GM19372 (cell line): ENCODE measurements at regions not wholly inside any gene's neighbourhood (a gene's known extent, or its start where the extent isn't known, plus 50 kb on each side); places are given as distances from the start of the nearest gene placed in this dataset.

Source experiments
- ATAC-seq: cut with Tn5 transposase; IDR thresholded peaks from one replicate; pipeline ENCODE4 v1.9.1; 2021; ENCODE audit warnings: mild to moderate bottlenecking, low read depth, moderate library complexity; ENCODE audit not compliant: unreplicated experiment

DNA sequence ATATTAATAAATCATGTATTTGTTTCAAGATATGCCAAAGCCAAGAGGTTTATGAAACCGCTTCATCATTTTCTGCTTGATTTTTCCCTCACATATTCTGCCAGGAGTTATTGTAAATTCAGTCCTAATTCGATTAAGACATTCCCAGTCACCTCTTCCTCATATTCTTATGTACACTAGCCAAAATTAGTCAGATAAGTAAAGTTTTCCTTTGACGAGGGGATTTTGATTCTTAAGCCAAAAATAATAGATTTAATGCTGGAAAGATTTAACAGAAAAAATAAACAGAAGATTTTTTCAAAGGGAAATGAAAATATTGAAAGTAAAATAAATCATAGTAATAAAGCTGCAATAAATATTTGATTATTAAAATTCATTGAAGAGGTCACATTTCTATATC lies 51.0 kb upstream of the VEGFC start:
- no peak for ATAC-seq

DNA sequence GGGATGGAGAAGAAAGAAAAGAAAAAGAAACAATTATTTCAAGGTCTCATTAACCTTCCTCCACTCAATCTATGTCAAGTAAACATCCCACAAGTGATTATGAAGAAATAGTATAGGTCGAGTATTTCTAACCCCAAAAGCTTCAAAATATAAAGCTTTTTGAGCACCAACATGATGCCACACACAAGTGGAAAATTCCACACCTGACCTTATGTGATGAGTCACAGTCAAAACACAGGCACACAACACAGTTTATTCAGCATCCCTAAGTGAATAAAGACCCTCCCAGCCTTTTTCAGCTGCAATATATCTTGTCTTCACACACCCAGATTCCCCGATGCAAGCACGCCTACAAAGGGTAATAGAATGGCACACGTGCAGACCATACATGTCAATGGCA lies 51.7 kb upstream of the VEGFC start:
- ATAC-seq = no peak

DNA sequence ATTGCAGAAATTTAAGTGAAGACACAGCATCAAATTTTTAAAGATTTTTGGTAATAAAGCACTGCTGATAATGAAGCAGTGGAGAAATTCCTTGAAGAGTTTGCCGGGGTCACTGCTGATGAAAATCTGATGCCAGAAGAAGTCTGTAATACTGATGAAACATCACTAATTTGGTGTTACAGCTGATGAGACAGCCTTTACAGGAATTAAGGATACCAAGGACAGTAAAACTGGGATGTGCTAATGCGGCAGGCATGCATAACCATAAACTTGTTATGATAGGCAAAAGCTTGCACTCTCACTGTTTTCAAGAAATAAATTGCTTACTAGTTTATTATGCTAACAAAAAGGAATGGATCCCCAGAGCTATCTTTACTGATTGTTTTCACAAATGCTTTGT lies 52.9 kb upstream of the VEGFC start:
- no peak for ATAC-seq

- no peak for ATAC-seq
These were observed 56.4 kb upstream of the VEGFC start for GRCh38 chr4:176849076-176849475.

DNA sequence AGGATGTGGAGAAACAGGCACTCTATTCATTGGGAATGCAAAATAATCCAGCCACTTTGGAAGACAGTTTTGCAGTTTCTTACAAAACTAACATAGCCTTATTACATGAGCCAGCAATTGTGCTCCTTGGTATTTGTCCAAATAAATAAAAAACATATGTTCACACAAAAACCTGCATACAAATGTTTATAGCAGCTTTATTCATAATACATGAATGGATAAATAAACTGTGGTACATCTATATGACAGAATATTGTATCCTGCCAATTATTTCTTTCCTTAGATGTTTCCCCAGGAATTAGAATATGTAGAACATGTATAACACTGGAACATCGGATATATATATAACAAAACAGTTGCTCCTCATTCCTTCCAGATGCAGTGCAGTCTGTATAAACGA lies 57.7 kb upstream of the VEGFC start:
- ATAC-seq = no peak

DNA sequence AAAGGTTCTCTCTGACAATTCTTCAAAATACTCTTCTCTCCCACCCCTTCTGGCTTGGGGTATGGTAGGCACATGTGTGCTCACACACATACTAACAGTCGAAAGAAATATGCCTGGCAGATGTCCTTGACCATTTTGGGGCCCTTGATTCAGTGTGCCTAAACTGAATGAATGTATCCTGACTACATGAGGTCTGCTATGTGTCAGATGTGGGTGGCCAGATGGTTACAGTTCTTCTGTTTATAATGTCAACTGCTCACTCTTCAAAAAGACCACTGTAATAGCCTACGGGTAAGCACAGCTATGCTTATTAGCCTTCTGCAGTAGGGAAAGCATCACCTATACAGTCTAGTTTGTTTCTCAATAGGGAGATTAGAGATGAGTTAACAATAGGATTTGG lies 63.7 kb upstream of the VEGFC start:
- ATAC-seq = no peak

DNA sequence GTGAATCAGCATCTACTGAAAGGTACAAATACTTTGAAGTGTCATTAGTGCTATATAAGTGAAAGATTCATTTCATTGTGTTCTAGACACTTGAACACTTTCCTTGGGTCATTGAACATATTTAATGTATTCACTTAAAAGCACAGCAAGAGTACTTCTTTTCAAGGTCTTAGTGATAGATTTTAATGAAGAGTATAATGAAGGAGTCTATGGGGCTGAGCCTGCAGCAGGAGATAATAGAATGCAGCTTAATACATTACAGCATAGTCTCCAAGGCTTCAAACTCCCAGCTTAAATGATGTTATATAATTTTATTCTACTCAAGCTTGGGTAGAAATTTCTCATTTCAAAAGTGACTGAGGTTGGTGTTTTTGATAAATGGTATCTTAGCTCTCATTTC lies 66.1 kb upstream of the VEGFC start:
- no peak for ATAC-seq

GRCh38 chr4:176864238-176864637 lies 71.5 kb upstream of the VEGFC start:
- no peak for ATAC-seq

DNA sequence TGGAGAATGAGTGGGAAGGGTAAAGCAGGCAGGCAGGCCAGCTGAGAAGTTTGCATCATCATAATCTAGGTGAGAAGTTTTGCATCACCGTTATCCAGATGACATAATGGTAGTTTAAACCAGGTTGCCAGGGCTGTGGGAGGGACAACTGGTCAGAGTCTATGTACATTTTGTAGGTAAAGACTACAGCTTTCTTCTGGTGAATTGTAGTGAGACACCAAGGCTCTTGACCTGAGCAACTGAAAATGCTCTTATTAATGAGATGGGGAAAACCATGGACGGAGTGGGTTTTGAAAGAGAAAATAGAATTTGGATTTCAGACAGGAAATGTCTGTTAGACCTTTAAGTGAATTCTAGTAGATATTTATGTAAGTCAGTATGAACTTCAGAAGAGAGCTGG lies 76.0 kb upstream of the VEGFC start:
- no peak for ATAC-seq

DNA sequence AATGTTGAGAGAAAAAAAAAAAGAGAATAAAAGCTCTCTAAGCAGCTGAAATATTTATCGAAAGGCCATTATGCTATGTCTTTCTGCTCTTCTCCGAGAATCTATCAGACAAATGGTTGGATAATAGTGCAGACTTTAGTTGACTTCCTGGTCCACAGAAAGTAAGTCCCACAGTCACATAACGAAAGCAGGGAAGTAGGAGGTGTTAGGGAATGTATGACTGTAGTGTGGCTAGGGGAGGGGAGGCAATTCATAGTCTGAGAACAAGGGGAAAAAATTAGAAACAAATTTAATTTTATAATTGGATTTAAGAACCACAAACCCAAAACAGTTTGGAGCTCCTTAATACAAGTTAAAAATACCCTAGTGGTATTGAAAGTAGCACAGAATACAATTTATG lies 79.7 kb upstream of the VEGFC start:
- no peak for ATAC-seq

GRCh38 chr4:176874721-176875445 lies 82.2 kb upstream of the VEGFC start:
- no peak for ATAC-seq

DNA sequence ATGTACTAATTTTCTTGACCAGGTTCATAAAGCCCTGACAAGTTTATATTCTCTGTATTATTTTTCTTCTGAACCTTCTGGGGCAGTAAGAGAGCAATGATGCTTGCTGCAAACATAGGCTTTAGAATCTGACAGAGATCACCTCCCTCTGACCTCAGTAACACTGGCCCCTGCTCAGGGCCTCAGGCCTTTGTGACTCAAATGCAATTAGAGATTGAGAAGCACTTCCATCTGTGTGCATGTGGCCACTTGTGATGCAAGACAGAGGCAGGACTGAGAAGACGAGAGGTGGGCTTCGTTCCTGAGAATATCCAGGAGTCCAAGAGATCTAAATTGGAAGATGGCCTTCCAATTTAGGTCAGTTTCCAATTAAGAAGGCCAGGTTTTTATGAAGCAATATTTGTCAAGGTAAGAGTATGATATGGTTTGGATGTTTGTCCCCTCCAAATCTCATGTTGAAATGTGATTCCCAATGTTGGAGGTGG lies 82.8 kb upstream of the VEGFC start:
- no peak for ATAC-seq

DNA sequence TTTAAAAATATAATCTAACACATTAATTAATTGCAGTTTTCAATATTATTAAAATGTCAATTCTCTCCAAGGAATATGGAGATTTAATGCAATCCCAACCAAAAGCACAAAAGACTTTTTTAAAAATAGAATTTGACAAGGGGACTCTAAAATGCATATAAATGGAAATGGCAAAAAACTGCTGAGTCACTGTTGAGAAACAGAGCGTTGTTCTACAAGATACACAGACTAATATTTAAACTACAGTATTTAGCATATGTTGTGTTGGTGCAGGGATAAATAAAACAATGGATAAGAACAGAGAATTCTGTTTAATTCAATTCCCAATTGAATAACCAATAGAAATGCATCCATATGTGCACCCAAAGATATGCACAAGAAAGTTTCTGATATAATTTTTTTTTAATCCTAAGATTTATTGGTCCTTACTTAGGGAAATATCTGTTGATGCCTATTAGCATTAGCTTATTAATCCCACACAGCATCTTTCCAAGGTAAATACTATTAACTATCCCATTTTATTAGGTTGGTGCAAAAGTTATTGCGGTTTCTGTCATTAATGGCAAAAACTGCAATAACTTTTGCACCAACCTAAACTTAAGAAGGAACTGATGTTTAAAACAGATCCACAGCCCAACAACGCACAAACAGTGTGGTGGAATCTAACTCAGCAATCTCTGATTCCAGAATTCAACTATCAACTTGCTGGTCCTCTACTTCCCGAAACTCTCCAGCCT lies 86.8 kb upstream of the VEGFC start:
- no peak for ATAC-seq

GRCh38 chr4:176882206-176882605 lies 89.5 kb upstream of the VEGFC start:
- ATAC-seq = no peak

- no peak for ATAC-seq
These were observed 90.4 kb upstream of the VEGFC start for GRCh38 chr4:176883108-176883550.

DNA sequence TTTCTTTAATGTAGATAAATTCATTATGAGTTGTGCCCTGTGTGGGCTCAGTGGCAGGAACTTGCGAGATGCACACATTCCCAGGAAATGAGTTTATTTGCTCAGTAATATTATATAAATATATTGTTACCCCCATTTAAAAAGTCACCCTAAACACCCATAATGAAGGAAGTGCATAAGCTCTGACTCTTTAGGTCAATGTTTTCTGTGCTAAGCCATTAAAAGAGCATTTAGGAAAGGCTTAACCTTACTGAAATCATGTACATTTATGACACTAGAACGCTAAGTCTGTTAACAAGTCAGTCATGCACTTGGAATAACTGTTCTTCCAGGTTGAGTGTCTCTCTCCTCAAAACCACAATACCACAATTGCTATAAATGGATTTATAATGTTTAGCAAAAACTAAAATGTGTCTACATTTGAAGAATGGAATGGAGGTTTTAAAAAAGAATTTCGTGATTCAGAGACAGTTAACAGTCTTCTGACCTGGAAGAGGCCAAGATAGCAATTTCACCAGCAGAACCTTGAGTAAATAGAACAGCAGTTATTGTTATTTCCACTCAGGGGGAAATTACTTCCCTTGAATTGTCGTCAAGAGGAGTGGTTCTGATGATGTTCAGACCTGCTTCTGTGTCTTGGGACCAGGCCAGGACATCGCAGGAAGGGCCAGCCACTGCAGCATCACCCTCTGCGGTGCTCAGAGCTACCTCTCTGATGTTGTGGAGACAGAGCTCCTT lies 91.1 kb upstream of the VEGFC start:
- ATAC-seq = no peak

DNA sequence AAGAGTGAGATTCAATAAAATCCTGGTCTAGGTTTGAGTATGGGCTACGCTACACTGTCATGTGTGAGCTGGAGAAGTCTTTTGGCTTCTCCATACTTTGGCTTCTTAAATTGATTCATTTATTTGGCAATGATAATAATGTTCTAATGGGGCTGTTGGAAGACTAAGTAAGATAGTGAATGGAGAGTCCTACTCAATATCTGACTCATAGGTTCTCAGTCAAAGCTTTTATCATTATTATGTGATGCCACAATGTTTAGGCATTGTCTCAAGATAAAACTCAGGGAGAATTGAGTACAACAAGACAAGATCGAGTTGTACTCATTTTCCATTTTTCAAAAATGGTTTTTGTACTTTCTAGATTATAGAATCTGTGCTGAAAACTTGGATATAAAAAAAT lies 92.5 kb upstream of the VEGFC start:
- ATAC-seq = no peak

DNA sequence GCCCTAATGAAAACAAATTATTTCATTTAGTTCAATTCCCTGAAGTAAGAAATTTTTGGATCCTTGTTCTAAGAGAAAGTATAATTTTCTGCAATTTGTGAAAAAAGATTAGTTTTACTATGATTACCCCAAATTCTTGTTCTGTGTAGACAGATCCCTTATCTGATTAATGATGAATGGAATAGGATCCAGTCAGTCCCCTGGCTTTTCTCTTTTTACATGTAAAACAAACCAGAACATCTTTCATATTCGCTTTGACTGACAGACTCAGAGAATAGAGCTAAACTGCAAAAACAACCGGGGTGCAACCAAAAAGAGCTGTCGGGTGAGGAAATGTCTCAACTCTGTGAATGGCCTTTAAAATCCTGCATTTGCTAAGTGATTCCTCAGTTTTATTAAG lies 93.4 kb upstream of the VEGFC start:
- no peak for ATAC-seq

DNA sequence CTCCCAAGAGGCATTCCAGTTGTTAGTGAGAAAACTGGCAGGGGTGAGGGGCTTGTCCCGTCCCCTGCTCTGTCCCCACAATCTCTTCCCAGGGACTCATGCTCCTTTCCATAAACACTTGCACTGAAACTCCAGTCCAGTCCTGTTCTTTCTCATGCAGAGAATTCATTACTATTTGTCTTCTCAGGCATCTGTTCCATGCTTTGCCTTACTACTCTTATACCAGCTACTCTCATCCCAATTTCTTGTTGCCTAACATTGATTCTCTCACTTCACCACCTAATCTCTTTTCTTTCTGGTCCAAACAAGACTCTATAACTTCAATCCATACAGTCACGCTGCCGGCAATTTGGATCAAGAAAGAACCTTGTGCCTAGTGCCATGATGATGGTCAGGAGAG lies 97.1 kb upstream of the VEGFC start:
- ATAC-seq = no peak

DNA sequence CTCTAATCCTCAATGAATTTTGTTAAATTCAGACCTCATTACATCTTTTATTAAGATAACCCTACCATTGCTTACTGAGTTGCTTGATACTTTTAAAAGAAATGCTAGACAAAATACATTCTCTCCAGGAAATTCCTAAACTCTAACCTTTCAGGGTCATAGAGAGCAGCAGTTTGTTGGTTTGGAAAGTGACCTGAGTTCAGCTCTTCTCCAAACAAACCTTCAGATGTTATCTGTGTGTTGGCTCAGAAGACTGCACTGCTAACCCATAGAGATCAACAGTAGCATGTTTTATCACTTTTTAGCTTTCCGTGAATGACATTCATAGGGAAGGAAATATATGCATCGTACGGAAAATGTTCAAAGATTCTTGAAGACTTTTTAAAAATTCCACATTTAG lies 101.8 kb upstream of the VEGFC start:
- ATAC-seq = no peak

GRCh38 chr4:176896211-176896610 lies 103.5 kb upstream of the VEGFC start:
- no peak for ATAC-seq
